ENCODE measurements at regions not wholly inside any gene's neighbourhood (a gene's known extent, or its start where the extent isn't known, plus 50 kb on each side); places are given as distances from the start of the nearest gene placed in this dataset.

- DNase-seq (ENCODE audit: low read depth in 1 of 2, low spot score in 1 of 2), result no peak
- H3K27me3 ChIP-seq, result no peaks in the 10 kb centered on the region
- H3K4me3 ChIP-seq, result no peak overlapping the region
- no peaks in the 10 kb centered on the region for H3K36me3 ChIP-seq
- no peaks in the 10 kb centered on the region for H3K9me3 ChIP-seq (ENCODE audit: low read depth)
- no peak overlapping the region for H3K27ac ChIP-seq
- H3K4me1 ChIP-seq (ENCODE audit: low read depth), result no peaks in the 10 kb centered on the region
- TF ChIP-seq CTCF (IDR thresholded peaks at IDR 0.05; ENCODE audit: low read depth, low read length), result no peak
Observed at GRCh38 chr11:69391192-69392103, 90.0 kb upstream of the LINC01488 start.

GRCh38 chr11:69392104-69392653, 89.3 kb upstream of the LINC01488 start:
- no peak for DNase-seq (ENCODE audit: low read depth in 1 of 2, low spot score in 1 of 2)
- Histone ChIP-seq H3K9me3 (ENCODE audit: low read depth) (no peaks in the 10 kb centered on the region), H3K4me1 (ENCODE audit: low read depth) (no peaks in the 10 kb centered on the region), H3K27me3 (no peaks in the 10 kb centered on the region), H3K27ac (no peak overlapping the region), H3K36me3 (no peaks in the 10 kb centered on the region), H3K4me3 (no peak overlapping the region)
- TF ChIP-seq CTCF (IDR thresholded peaks at IDR 0.05; ENCODE audit: low read depth, low read length), result no peak

GRCh38 chr11:69393178-69393832, 88.2 kb upstream of the LINC01488 start:
- Histone ChIP-seq H3K9me3 (ENCODE audit: low read depth) (no peaks in the 10 kb centered on the region), H3K27me3 (no peaks in the 10 kb centered on the region), H3K36me3 (no peaks in the 10 kb centered on the region), H3K27ac (no peak overlapping the region), H3K4me1 (ENCODE audit: low read depth) (no peaks in the 10 kb centered on the region), H3K4me3 (no peak overlapping the region)
- no peak for DNase-seq (ENCODE audit: low read depth in 1 of 2, low spot score in 1 of 2)
- TF ChIP-seq CTCF (IDR thresholded peaks at IDR 0.05; ENCODE audit: low read depth, low read length), result no peak

GRCh38 chr11:69393865-69394233, 87.6 kb upstream of the LINC01488 start:
- Histone ChIP-seq H3K36me3 (no peaks in the 10 kb centered on the region), H3K4me1 (ENCODE audit: low read depth) (no peaks in the 10 kb centered on the region), H3K9me3 (ENCODE audit: low read depth) (no peaks in the 10 kb centered on the region), H3K27ac (no peak overlapping the region), H3K4me3 (no peak overlapping the region), H3K27me3 (no peaks in the 10 kb centered on the region)
- no peak for TF ChIP-seq CTCF (IDR thresholded peaks at IDR 0.05; ENCODE audit: low read depth, low read length)
- no peak for DNase-seq (ENCODE audit: low read depth in 1 of 2, low spot score in 1 of 2)

GRCh38 chr11:69394234-69394868, 87.1 kb upstream of the LINC01488 start:
- Histone ChIP-seq H3K27me3 (no peaks in the 10 kb centered on the region), H3K4me1 (ENCODE audit: low read depth) (no peaks in the 10 kb centered on the region), H3K9me3 (ENCODE audit: low read depth) (no peaks in the 10 kb centered on the region), H3K27ac (no peak overlapping the region), H3K36me3 (no peaks in the 10 kb centered on the region), H3K4me3 (no peak overlapping the region)
- DNase-seq (ENCODE audit: low read depth in 1 of 2, low spot score in 1 of 2), result no peak
- no peak for TF ChIP-seq CTCF (IDR thresholded peaks at IDR 0.05; ENCODE audit: low read depth, low read length)

Measured in cardiac muscle cell (in vitro differentiated cells and primary cell).